ENCODE measurements at regions not wholly inside any gene's neighbourhood (a gene's known extent, or its start where the extent isn't known, plus 50 kb on each side); places are given as distances from the start of the nearest gene placed in this dataset.

DNA sequence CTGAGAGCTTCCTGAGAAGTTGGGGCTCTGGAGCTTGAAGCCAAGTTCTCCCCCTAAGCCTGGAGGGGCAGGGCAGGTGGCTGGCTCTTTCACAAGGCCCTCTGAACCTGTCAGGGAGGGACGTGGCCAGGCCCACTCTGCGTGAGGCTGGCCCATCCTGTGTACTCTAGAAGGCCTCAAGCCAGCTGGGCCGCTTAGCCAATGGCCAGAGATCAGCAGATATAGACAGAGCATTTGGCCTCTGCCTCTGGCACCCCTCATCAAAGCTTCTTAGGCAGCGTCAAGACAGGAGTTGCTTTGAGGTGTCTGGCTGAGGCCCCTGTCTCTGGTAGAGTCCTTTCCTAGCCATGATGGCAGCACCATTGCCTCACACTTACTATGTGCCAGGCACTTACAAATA is 105.6 kb downstream of the FGF18 start:
- intact Hi-C loops (cut with micrococcal nuclease; ENCODE audit: unreplicated experiment), result no loop called here
- no TSS peak for BruUV-seq (replicated peaks)
- H3K9me3 ChIP-seq (ENCODE audit: control insufficient read depth, insufficient read depth, low read depth, low read length), result no peaks in the 10 kb centered on the region
- no peak overlapping the region for H3K27ac ChIP-seq (ENCODE audit: low read length)
- no peaks in the 10 kb centered on the region for H3K27me3 ChIP-seq (ENCODE audit: control insufficient read depth, insufficient read depth, low read length)
- POLR2A ChIA-PET, result no interaction called here
- CTCF ChIA-PET, result interaction anchor here (0.5 kb wide), 1 partner anchor 76 kb away, joined by 6 read pairs; no protein-coding TSS in a partner anchor
- in situ Hi-C loops (cut with HindIII; ENCODE audit: low pct_unique_long_range_greater_than_20kb, low sequenced_read_pairs), result no loop called here
- no peak overlapping the region for H3K4me3 ChIP-seq (ENCODE audit: low read depth in 2 of 2, low read length in 2 of 2)
- ATAC-seq (no peak), DNase-seq (ENCODE audit: low read depth, low spot score) (no peak)
- TF ChIP-seq, protein P1, sequence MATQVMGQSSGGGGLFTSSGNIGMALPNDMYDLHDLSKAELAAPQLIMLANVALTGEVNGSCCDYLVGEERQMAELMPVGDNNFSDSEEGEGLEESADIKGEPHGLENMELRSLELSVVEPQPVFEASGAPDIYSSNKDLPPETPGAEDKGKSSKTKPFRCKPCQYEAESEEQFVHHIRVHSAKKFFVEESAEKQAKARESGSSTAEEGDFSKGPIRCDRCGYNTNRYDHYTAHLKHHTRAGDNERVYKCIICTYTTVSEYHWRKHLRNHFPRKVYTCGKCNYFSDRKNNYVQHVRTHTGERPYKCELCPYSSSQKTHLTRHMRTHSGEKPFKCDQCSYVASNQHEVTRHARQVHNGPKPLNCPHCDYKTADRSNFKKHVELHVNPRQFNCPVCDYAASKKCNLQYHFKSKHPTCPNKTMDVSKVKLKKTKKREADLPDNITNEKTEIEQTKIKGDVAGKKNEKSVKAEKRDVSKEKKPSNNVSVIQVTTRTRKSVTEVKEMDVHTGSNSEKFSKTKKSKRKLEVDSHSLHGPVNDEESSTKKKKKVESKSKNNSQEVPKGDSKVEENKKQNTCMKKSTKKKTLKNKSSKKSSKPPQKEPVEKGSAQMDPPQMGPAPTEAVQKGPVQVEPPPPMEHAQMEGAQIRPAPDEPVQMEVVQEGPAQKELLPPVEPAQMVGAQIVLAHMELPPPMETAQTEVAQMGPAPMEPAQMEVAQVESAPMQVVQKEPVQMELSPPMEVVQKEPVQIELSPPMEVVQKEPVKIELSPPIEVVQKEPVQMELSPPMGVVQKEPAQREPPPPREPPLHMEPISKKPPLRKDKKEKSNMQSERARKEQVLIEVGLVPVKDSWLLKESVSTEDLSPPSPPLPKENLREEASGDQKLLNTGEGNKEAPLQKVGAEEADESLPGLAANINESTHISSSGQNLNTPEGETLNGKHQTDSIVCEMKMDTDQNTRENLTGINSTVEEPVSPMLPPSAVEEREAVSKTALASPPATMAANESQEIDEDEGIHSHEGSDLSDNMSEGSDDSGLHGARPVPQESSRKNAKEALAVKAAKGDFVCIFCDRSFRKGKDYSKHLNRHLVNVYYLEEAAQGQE (IDR thresholded peaks at IDR 0.05; ENCODE audit: insufficient read depth in 1 of 2, low read depth in 2 of 2, low read length in 1 of 2), result no peak
- TF ChIP-seq, protein P2, sequence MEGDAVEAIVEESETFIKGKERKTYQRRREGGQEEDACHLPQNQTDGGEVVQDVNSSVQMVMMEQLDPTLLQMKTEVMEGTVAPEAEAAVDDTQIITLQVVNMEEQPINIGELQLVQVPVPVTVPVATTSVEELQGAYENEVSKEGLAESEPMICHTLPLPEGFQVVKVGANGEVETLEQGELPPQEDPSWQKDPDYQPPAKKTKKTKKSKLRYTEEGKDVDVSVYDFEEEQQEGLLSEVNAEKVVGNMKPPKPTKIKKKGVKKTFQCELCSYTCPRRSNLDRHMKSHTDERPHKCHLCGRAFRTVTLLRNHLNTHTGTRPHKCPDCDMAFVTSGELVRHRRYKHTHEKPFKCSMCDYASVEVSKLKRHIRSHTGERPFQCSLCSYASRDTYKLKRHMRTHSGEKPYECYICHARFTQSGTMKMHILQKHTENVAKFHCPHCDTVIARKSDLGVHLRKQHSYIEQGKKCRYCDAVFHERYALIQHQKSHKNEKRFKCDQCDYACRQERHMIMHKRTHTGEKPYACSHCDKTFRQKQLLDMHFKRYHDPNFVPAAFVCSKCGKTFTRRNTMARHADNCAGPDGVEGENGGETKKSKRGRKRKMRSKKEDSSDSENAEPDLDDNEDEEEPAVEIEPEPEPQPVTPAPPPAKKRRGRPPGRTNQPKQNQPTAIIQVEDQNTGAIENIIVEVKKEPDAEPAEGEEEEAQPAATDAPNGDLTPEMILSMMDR (IDR thresholded peaks at IDR 0.05), result no peak
- TF ChIP-seq POLR2AphosphoS5 (IDR thresholded peaks at IDR 0.05; ENCODE audit: low read depth, low read length), result no peak
- TF ChIP-seq SIN3A (IDR thresholded peaks at IDR 0.05; ENCODE audit: borderline replicate concordance, insufficient read depth, low read depth, low read length), result no peak
- TF ChIP-seq TCF7L2 (IDR thresholded peaks at IDR 0.05; ENCODE audit: low read depth, low read length), result no peak
- H3K4me1 ChIP-seq (ENCODE audit: control insufficient read depth, insufficient read depth, low read length), result no peaks in the 10 kb centered on the region; the same call in 1 of the 2 replicates
- no peaks in the 10 kb centered on the region for H3K36me3 ChIP-seq (ENCODE audit: control insufficient read depth, insufficient read depth, low read length)

DNA sequence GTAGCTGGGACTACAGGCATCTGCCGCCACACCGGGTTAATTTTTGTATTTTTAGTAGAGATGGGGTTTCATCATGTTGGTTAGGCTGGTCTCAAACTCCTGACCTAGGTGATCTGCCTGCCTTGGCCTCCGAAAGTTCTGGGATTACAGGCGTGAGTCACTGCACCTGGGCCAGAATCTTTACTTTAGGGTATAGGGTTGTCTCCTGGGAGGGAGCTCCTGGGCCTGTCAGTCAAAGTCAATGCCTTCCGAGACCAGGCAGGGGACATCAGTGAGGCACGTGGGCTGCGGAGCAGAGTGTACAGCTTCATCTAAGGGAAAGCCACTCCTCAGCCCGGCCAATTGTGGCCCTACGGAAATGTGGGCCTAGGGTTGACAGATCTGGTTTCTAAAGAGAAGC is 108.6 kb downstream of the FGF18 start:
- TF ChIP-seq, protein P1 (IDR thresholded peaks at IDR 0.05; ENCODE audit: insufficient read depth in 1 of 2, low read depth in 2 of 2, low read length in 1 of 2), result no peak
- TF ChIP-seq TCF7L2 (IDR thresholded peaks at IDR 0.05; ENCODE audit: low read depth, low read length), result no peak
- no peak for TF ChIP-seq POLR2AphosphoS5 (IDR thresholded peaks at IDR 0.05; ENCODE audit: low read depth, low read length)
- no peak for TF ChIP-seq SIN3A (IDR thresholded peaks at IDR 0.05; ENCODE audit: borderline replicate concordance, insufficient read depth, low read depth, low read length)
- TF ChIP-seq, protein P2 (IDR thresholded peaks at IDR 0.05), result no peak
- intact Hi-C loops (cut with micrococcal nuclease; ENCODE audit: unreplicated experiment) (no loop called here), in situ Hi-C loops (cut with HindIII; ENCODE audit: low pct_unique_long_range_greater_than_20kb, low sequenced_read_pairs) (no loop called here)
- Histone ChIP-seq H3K27ac (ENCODE audit: low read length) (no peak overlapping the region), H3K9me3 (ENCODE audit: control insufficient read depth, insufficient read depth, low read depth, low read length) (no peaks in the 10 kb centered on the region), H3K27me3 (ENCODE audit: control insufficient read depth, insufficient read depth, low read length) (peaks cover 3% of the 10 kb centered on the region; the same call in 1 of the 2 replicates), H3K4me1 (ENCODE audit: control insufficient read depth, insufficient read depth, low read length) (no peaks in the 10 kb centered on the region), H3K4me3 (ENCODE audit: low read depth in 2 of 2, low read length in 2 of 2) (no peak overlapping the region), H3K36me3 (ENCODE audit: control insufficient read depth, insufficient read depth, low read length) (no peaks in the 10 kb centered on the region)
- ATAC-seq (no peak), DNase-seq (ENCODE audit: low read depth, low spot score) (no peak)
- CTCF ChIA-PET, result no interaction called here
- BruUV-seq (replicated peaks), result no TSS peak
- POLR2A ChIA-PET, result no interaction called here

All from Panc1 (cell line).